H1 (cell line): ENCODE measurements at regions not wholly inside any gene's neighbourhood (a gene's known extent, or its start where the extent isn't known, plus 50 kb on each side); places are given as distances from the start of the nearest gene placed in this dataset.

Experiments
- CTCF ChIA-PET: fragments of 300-600 bp; sonication (Branson Sonifier 250); formaldehyde crosslinking; loops from one replicate; lab custom pipeline; 2021; ENCODE audit not compliant: partially characterized antibody; lab: Charles Lee
- POLR2A ChIA-PET: fragments of 300-600 bp; sonication (Branson Sonifier 250); formaldehyde crosslinking; loops from one replicate; lab custom pipeline; 2021; ENCODE audit warnings: inconsistent platforms; ENCODE audit not compliant: partially characterized antibody; lab: Charles Lee
- DNase-seq, 2 experiments: peaks; one replicate each; pipeline versions ENCODE4 v3.0.0 to v3.0.0-alpha.2; 2010 to 2022; ENCODE audit warnings: low spot score in 2 of 2, low read depth in 1 of 2, mixed read lengths in 1 of 2
- FAIRE-seq: peaks from 2 replicates; lab custom pipeline; 2011; peaks lifted over from hg19 to GRCh38; lab: Jason Lieb, UNC
- H2AFZ ChIP-seq: 2 replicates; pipeline ENCODE4 v1.8.1; 2012; ENCODE audit warnings: low read length, inconsistent platforms
- H2AK5ac ChIP-seq: 2 replicates; pipeline ENCODE4 v1.6.1; 2013; ENCODE audit warnings: low read depth, low read length
- H2BK120ac ChIP-seq: replicated peaks from 2 replicates; pipeline ENCODE3; 2013; ENCODE audit warnings: low read depth, low read length, inconsistent platforms
- H2BK12ac ChIP-seq: 2 replicates; pipeline ENCODE4 v1.6.1; 2013; ENCODE audit warnings: low read depth, low read length
- H2BK15ac ChIP-seq: 2 replicates; pipeline ENCODE4 v1.6.1; 2013; ENCODE audit warnings: low read length
- H2BK20ac ChIP-seq: 2 replicates; pipeline ENCODE4 v1.6.1; 2013; ENCODE audit warnings: low read length
- H2BK5ac ChIP-seq: 2 replicates; pipeline ENCODE4 v1.6.1; 2013; ENCODE audit warnings: low read depth, low read length
- H3K14ac ChIP-seq: 2 replicates; pipeline ENCODE4 v1.6.1; 2013; ENCODE audit warnings: inconsistent platforms; ENCODE audit not compliant: insufficient read length
- H3K18ac ChIP-seq: 2 replicates; pipeline ENCODE4 v1.6.1; 2013; ENCODE audit warnings: low read length; ENCODE audit errors: extremely low read depth
- H3K23ac ChIP-seq: 2 replicates; pipeline ENCODE4 v1.6.1; 2013; ENCODE audit warnings: inconsistent platforms; ENCODE audit not compliant: insufficient read length
- H3K23me2 ChIP-seq: 2 replicates; pipeline ENCODE4 v1.6.1; 2013; ENCODE audit warnings: low read depth, low read length
- H3K27ac ChIP-seq: 2 replicates; pipeline ENCODE4 v1.6.1; 2011; ENCODE audit warnings: low read depth, low read length, inconsistent platforms
- H3K27me3 ChIP-seq, 4 experiments: replicated peaks in 1 of 4; 1 replicate in 1 of 4; 2 replicates in 3 of 4; pipeline versions ENCODE4 v1.6.1 to v1.8.1; 2011 to 2013; ENCODE audit warnings: low read length in 3 of 4, mild to moderate bottlenecking in 3 of 4, inconsistent platforms in 2 of 4, mixed read lengths in 2 of 4, moderate library complexity in 1 of 4; ENCODE audit not compliant: control insufficient read depth in 3 of 4, insufficient read depth in 3 of 4; ENCODE audit errors: extremely low read depth in 1 of 4
- H3K36me3 ChIP-seq, 4 experiments: 2 replicates each; pipeline versions ENCODE4 v1.6.1 to v1.8.1; 2011 to 2013; ENCODE audit warnings: mild to moderate bottlenecking in 4 of 4, low read length in 3 of 4, moderate library complexity in 2 of 4, control low read depth in 1 of 4, inconsistent platforms in 1 of 4; ENCODE audit not compliant: insufficient read depth in 4 of 4, control insufficient read depth in 2 of 4
- H3K4ac ChIP-seq: replicated peaks from 2 replicates; pipeline ENCODE3; 2013; ENCODE audit warnings: low read length, low read depth, mixed read lengths, inconsistent platforms; ENCODE audit not compliant: insufficient read length
- H3K4me1 ChIP-seq, 4 experiments: replicated peaks in 1 of 4; 1 replicate in 1 of 4; 2 replicates in 3 of 4; pipeline versions ENCODE4 v1.6.1 to v1.8.1; 2011 to 2013; ENCODE audit warnings: low read length in 3 of 4, inconsistent platforms in 2 of 4, mixed read lengths in 1 of 4; ENCODE audit not compliant: insufficient read depth in 4 of 4, control insufficient read depth in 3 of 4
- H3K4me2 ChIP-seq, 2 experiments: 2 replicates each; pipeline versions ENCODE4 v1.6.1 to v1.8.1; 2011 to 2013; ENCODE audit warnings: low read depth in 2 of 2, low read length in 2 of 2, control low read depth in 1 of 2, inconsistent platforms in 1 of 2, mild to moderate bottlenecking in 1 of 2; ENCODE audit not compliant: insufficient read depth in 1 of 2
- H3K4me3 ChIP-seq, 4 experiments: fragments of 200-600, 300-600 bp in 1 of 4; sonication (generic), shearing (Covaris generic), sonication (Bioruptor Twin) in 1 of 4; 2 replicates each; pipeline versions ENCODE4 v1.5.1 to v1.8.1; 2011 to 2016; ENCODE audit warnings: low read length in 4 of 4, low read depth in 3 of 4, control low read depth in 2 of 4, inconsistent platforms in 2 of 4, mild to moderate bottlenecking in 2 of 4, mixed read lengths in 1 of 4, moderate library complexity in 1 of 4; ENCODE audit not compliant: insufficient read depth in 2 of 4; ENCODE audit errors: extremely low read depth in 1 of 4
- H3K56ac ChIP-seq: replicated peaks from 2 replicates; pipeline ENCODE3; 2013; ENCODE audit warnings: low read depth, mild to moderate bottlenecking, mixed read lengths, low read length, inconsistent platforms; ENCODE audit not compliant: insufficient read length
- H3K79me1 ChIP-seq: 2 replicates; pipeline ENCODE4 v1.6.1; 2013; ENCODE audit warnings: low read depth, low read length, control low read depth
- H3K79me2 ChIP-seq, 2 experiments: 2 replicates each; pipeline versions ENCODE4 v1.6.1 to v1.8.1; 2012 to 2013; ENCODE audit warnings: low read length in 2 of 2, mild to moderate bottlenecking in 2 of 2, inconsistent platforms in 1 of 2; ENCODE audit not compliant: insufficient read depth in 2 of 2, control insufficient read depth in 1 of 2
- H3K9ac ChIP-seq, 4 experiments: replicated peaks in 1 of 4; 1 replicate in 1 of 4; 2 replicates in 3 of 4; pipeline versions ENCODE4 v1.6.1 to v1.8.1; 2011 to 2013; ENCODE audit warnings: low read depth in 3 of 4, low read length in 3 of 4, control low read depth in 2 of 4, mild to moderate bottlenecking in 2 of 4, moderate library complexity in 2 of 4, inconsistent platforms in 1 of 4; ENCODE audit errors: extremely low read depth in 1 of 4
- H3K9me3 ChIP-seq, 2 experiments: 2 replicates each; pipeline versions ENCODE4 v1.6.1 to v1.8.1; 2012 to 2013; ENCODE audit warnings: mild to moderate bottlenecking in 2 of 2, moderate library complexity in 2 of 2, control low read depth in 1 of 2, inconsistent platforms in 1 of 2, low read depth in 1 of 2, low read length in 1 of 2, mixed read lengths in 1 of 2; ENCODE audit not compliant: insufficient read depth in 2 of 2
- H4K20me1 ChIP-seq, 2 experiments: replicated peaks in 1 of 2; 2 replicates each; pipeline versions ENCODE3 to v1.8.1; 2011 to 2013; ENCODE audit warnings: inconsistent platforms in 2 of 2, low read length in 2 of 2, mild to moderate bottlenecking in 1 of 2; ENCODE audit not compliant: insufficient read depth in 2 of 2, control insufficient read depth in 1 of 2
- H4K5ac ChIP-seq: 2 replicates; pipeline ENCODE4 v1.6.1; 2013; ENCODE audit warnings: low read length, low read depth, mixed read lengths, inconsistent platforms; ENCODE audit not compliant: insufficient read length
- H4K8ac ChIP-seq: 2 replicates; pipeline ENCODE4 v1.8.0; 2013; ENCODE audit warnings: mild to moderate bottlenecking, moderate library complexity, low read length, inconsistent platforms; ENCODE audit not compliant: insufficient read depth; ENCODE audit errors: extremely low read depth
- H4K91ac ChIP-seq: replicated peaks from 2 replicates; pipeline ENCODE3; 2013; ENCODE audit warnings: low read length, mixed read lengths, inconsistent platforms; ENCODE audit not compliant: insufficient read length
- CBX5 ChIP-seq: fragments of 300-800, 300-1000 bp; sonication (generic); IDR thresholded peaks from 2 replicates; pipeline ENCODE4 v1.7.1; 2016; ENCODE audit warnings: antibody characterized with exemption, low read length, low read depth
- POU5F1 ChIP-seq: IDR thresholded peaks from 2 replicates; pipeline ENCODE4 v1.6.1; 2011; ENCODE audit warnings: low read depth, mild to moderate bottlenecking, low read length, moderate library complexity
- WGBS, 2 experiments: shearing (Covaris generic) in 1 of 2; methylation state at CpG; one replicate each; pipeline versions ENCODE4 v1.1.6 to v1.1.7; 2013 to 2015; ENCODE audit warnings: low lambda C conversion rate in 2 of 2, mixed read lengths in 2 of 2, inconsistent platforms in 1 of 2, low coverage in 1 of 2, missing lambda C conversion rate in 1 of 2; ENCODE audit not compliant: insufficient replicate concordance in 2 of 2, insufficient coverage in 1 of 2, insufficient read length in 1 of 2; ENCODE audit errors: extremely low coverage in 1 of 2, missing lambda C conversion rate in 1 of 2; 5-methylcytosine and 5-hydroxymethylcytosine counted together

- no peaks in the 10 kb centered on the region for H3K23me2 ChIP-seq
- 92% methylated on average over 1 of the region's 1 CpG; no CpG with 5 or more reads in 1 of the 2 experiments for WGBS, 2 experiments
- H4K20me1 ChIP-seq, result no peaks in the 10 kb centered on the region
- no peak overlapping the region for H3K56ac ChIP-seq
- H2BK5ac ChIP-seq, result no peak overlapping the region
- no peak overlapping the region for H3K4ac ChIP-seq
- H4K5ac ChIP-seq, result no peak overlapping the region
- no peak overlapping the region for H3K23ac ChIP-seq
- ChIA-PET POLR2A (no interaction called here), CTCF (no interaction called here)
- H2BK15ac ChIP-seq, result no peak overlapping the region
- H2BK120ac ChIP-seq, result no peak overlapping the region
- H2BK20ac ChIP-seq, result no peak overlapping the region
- FAIRE-seq (no peak), DNase-seq (no peak)
- H2AK5ac ChIP-seq, result no peak overlapping the region
- no peaks in the 10 kb centered on the region for H3K27me3 ChIP-seq
- TF ChIP-seq CBX5, result no peak
- no peak for TF ChIP-seq POU5F1
- H3K4me2 ChIP-seq, result no peak overlapping the region
- no peak overlapping the region for H3K14ac ChIP-seq
- H3K79me1 ChIP-seq, result no peaks in the 10 kb centered on the region
- H4K91ac ChIP-seq, result no peak overlapping the region
- H3K18ac ChIP-seq, result no peak overlapping the region
- no peak overlapping the region for H3K9ac ChIP-seq
- no peaks in the 10 kb centered on the region for H3K36me3 ChIP-seq
- no peaks in the 10 kb centered on the region for H3K79me2 ChIP-seq
- no peak overlapping the region for H2BK12ac ChIP-seq
- no peak overlapping the region for H3K27ac ChIP-seq
- H3K4me3 ChIP-seq, result no peak overlapping the region
- no peak overlapping the region for H2AFZ ChIP-seq
- no peak overlapping the region for H4K8ac ChIP-seq
- H3K4me1 ChIP-seq, result no peaks in the 10 kb centered on the region
- H3K9me3 ChIP-seq, result no peaks in the 10 kb centered on the region
Observed at GRCh38 chr3:82293435-82293834, 532.0 kb upstream of the GBE1 start.
